H1 (cell line): ENCODE measurements at regions not wholly inside any gene's neighbourhood (a gene's known extent, or its start where the extent isn't known, plus 50 kb on each side); places are given as distances from the start of the nearest gene placed in this dataset.

ENCODE experiments used
- TF ChIP-seq, protein P1 (sequence below): IDR thresholded peaks from 2 replicates; pipeline ENCODE4 v1.6.1; 2012; ENCODE audit warnings: inconsistent platforms
- TF ChIP-seq, protein P2 (sequence below): IDR thresholded peaks from 2 replicates; pipeline ENCODE4 v1.6.1; 2012; ENCODE audit warnings: inconsistent platforms

DNA sequence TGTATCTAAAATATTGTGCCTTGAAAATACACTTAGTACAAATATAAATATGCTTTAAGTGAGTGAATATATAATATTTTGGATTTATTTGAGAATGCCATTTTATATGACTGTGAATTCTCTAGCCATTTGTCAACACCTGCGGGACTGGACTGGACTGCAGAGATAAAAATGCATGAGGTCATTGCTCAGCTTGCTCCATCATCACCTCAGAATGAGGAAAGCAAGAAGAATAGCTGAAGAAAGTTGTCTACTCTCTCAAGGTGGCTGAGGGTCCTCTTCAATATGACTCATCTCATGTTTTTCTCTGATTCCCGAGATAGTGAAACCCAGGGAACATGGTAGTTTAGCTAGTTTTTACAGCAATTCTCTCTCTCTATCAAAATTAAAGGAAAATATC, 732.5 kb upstream of the AGA start (continued):
- TF ChIP-seq, protein P1, sequence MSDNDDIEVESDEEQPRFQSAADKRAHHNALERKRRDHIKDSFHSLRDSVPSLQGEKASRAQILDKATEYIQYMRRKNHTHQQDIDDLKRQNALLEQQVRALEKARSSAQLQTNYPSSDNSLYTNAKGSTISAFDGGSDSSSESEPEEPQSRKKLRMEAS, result no peak
- TF ChIP-seq, protein P2, sequence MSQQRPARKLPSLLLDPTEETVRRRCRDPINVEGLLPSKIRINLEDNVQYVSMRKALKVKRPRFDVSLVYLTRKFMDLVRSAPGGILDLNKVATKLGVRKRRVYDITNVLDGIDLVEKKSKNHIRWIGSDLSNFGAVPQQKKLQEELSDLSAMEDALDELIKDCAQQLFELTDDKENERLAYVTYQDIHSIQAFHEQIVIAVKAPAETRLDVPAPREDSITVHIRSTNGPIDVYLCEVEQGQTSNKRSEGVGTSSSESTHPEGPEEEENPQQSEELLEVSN, result no peak
- TF ChIP-seq, all 59 proteins: peak for 0
